Ovary (tissue), 7 donors: ENCODE measurements at regions not wholly inside any gene's neighbourhood (a gene's known extent, or its start where the extent isn't known, plus 50 kb on each side); places are given as distances from the start of the nearest gene placed in this dataset.

ENCODE experiments used
- DNase-seq, 5 donors: peaks; one replicate each; pipeline ENCODE4 v3.0.0-alpha.2; 2019 to 2020
- H3K27ac ChIP-seq, 2 donors: fragments of 200-600 bp; one replicate each; pipeline versions ENCODE4 v1.5.1 to v1.8.0; 2019 to 2022
- H3K27me3 ChIP-seq: fragments of 200-600 bp; one replicate; pipeline ENCODE4 v1.8.0; 2022
- H3K36me3 ChIP-seq: fragments of 200-600 bp; sonication (generic); one replicate; pipeline ENCODE4 v1.5.1; 2019
- H3K4me1 ChIP-seq: one replicate; pipeline ENCODE4 v1.8.1; 2013; ENCODE audit warnings: mild to moderate bottlenecking, moderate library complexity; ENCODE audit not compliant: insufficient read depth
- H3K4me3 ChIP-seq: fragments of 200-600 bp; sonication (generic); one replicate; pipeline ENCODE4 v1.5.1; 2017
- H3K9me3 ChIP-seq, 2 donors: fragments of 200-600 bp in 1 of 2; sonication (generic) in 1 of 2; one replicate each; pipeline versions ENCODE4 v1.5.1 to v1.8.1; 2013 to 2019; ENCODE audit warnings: mild to moderate bottlenecking in 1 of 2, moderate library complexity in 1 of 2
- CTCF ChIP-seq, 3 donors: fragments of 450-650 bp in 2 of 3; fragments of 200-600 bp in 1 of 3; IDR thresholded peaks; one replicate each; pipeline versions ENCODE4 v1.5.1 to v1.8.0; 2016 to 2022; ENCODE audit warnings: antibody characterized with exemption in 3 of 3, mild to moderate bottlenecking in 1 of 3
- EP300 ChIP-seq: sonication (generic); formaldehyde crosslinking; IDR thresholded peaks from one replicate; pipeline ENCODE4 v1.6.1; 2017; ENCODE audit warnings: antibody characterized with exemption
- POLR2A ChIP-seq: fragments of 450-650 bp; IDR thresholded peaks from one replicate; pipeline ENCODE4 v1.6.1; 2017; ENCODE audit warnings: antibody characterized with exemption, mild to moderate bottlenecking, moderate library complexity
- WGBS, 3 donors: extraction: QIAGEN DNeasy Blood & Tissue Kit in 1 of 3; methylation state at CpG; one replicate each; pipeline versions ENCODE4 v1.1.5 to v1.1.7; 2013 to 2017; 5-methylcytosine and 5-hydroxymethylcytosine counted together
- intact Hi-C, 4 donors: fragments of 100-400 bp; cut with DNase I; formaldehyde crosslinking; loops; one replicate each; pipeline versions ENCODE4 v1.11.0 to v1.15.1; 2022 to 2023
- donor health status: DM: no; HTN: no; CAD: no; lungs with moderate emphysema.
- donor health status: DM: no; HTN: no; CAD: no.
- donor health status: Bipolar disorder and iron deficiency.
- donor health status: DM: no; HTN: no; CAD: no.
- donor health status: DM: yes; HTN: yes; CAD: no.

GRCh38 chr7:109044691-109045090, 475.0 kb downstream of the DNAJB9 start:
- no peaks in the 10 kb centered on the region for H3K36me3 ChIP-seq
- H3K9me3 ChIP-seq: no peaks in the 10 kb centered on the region
- intact Hi-C loops: no loop called here
- TF ChIP-seq POLR2A (no peak), CTCF (IDR thresholded peaks at IDR 0.05) (no peak), EP300 (no peak)
- H3K27ac ChIP-seq: no peak overlapping the region
- DNase-seq: no peak
- no peaks in the 10 kb centered on the region for H3K27me3 ChIP-seq
- no peaks in the 10 kb centered on the region for H3K4me1 ChIP-seq
- no peak overlapping the region for H3K4me3 ChIP-seq
- WGBS, 3 donors: 65 to 76% (median 73%) methylated on average over 1 of the region's 1 CpG

- no peaks in the 10 kb centered on the region for H3K4me1 ChIP-seq
- H3K4me3 ChIP-seq: no peak overlapping the region
- 74 to 81% (median 78%) methylated on average over 2 of the region's 2 CpGs for WGBS, 3 donors
- H3K27me3 ChIP-seq: peaks cover 4% of the 10 kb centered on the region
- no peaks in the 10 kb centered on the region for H3K9me3 ChIP-seq
- intact Hi-C loops: no loop called here
- H3K36me3 ChIP-seq: no peaks in the 10 kb centered on the region
- H3K27ac ChIP-seq: no peak overlapping the region
- TF ChIP-seq POLR2A (no peak), CTCF (IDR thresholded peaks at IDR 0.05) (no peak), EP300 (no peak)
- DNase-seq: no peak
Measured at GRCh38 chr7:109049366-109049765, 479.7 kb downstream of the DNAJB9 start.

- Histone ChIP-seq H3K4me3 (no peak overlapping the region), H3K27ac (no peak overlapping the region), H3K36me3 (no peaks in the 10 kb centered on the region), H3K4me1 (no peaks in the 10 kb centered on the region), H3K9me3 (no peaks in the 10 kb centered on the region), H3K27me3 (no peaks in the 10 kb centered on the region)
- intact Hi-C loops: loop anchor here in 1 of 4 donors (2.0 kb wide), 1 partner anchor 28 kb away; no protein-coding TSS in a partner anchor
- no peak for DNase-seq
- TF ChIP-seq EP300: no peak
- no peak for TF ChIP-seq POLR2A
- no peak for TF ChIP-seq CTCF (IDR thresholded peaks at IDR 0.05)
- 86 to 100% (median 92%) methylated on average over 1 of the region's 1 CpG for WGBS, 3 donors
Measured at GRCh38 chr7:109059089-109059488, 489.4 kb downstream of the DNAJB9 start.

- no peak for DNase-seq
- Histone ChIP-seq H3K4me1 (no peaks in the 10 kb centered on the region), H3K36me3 (no peaks in the 10 kb centered on the region), H3K27ac (no peak overlapping the region), H3K9me3 (no peaks in the 10 kb centered on the region), H3K4me3 (no peak overlapping the region), H3K27me3 (no peaks in the 10 kb centered on the region)
- 83 to 85% (median 84%) methylated on average over 4 of the region's 4 CpGs for WGBS, 3 donors
- intact Hi-C loops: no loop called here
- TF ChIP-seq EP300: no peak
- no peak for TF ChIP-seq POLR2A
- no peak for TF ChIP-seq CTCF (IDR thresholded peaks at IDR 0.05)
Measured at GRCh38 chr7:109062798-109063197, 493.1 kb downstream of the DNAJB9 start.

GRCh38 chr7:109073543-109073942, 503.9 kb downstream of the DNAJB9 start:
- TF ChIP-seq EP300 (no peak), POLR2A (no peak), CTCF (IDR thresholded peaks at IDR 0.05) (no peak)
- Histone ChIP-seq H3K4me3 (no peak overlapping the region), H3K36me3 (no peaks in the 10 kb centered on the region), H3K9me3 (no peaks in the 10 kb centered on the region), H3K4me1 (no peaks in the 10 kb centered on the region), H3K27ac (no peak overlapping the region), H3K27me3 (no peaks in the 10 kb centered on the region)
- intact Hi-C loops: no loop called here
- 88 to 92% (median 91%) methylated on average over 3 of the region's 3 CpGs for WGBS, 3 donors
- DNase-seq: no peak
